ENCODE measurements at regions not wholly inside any gene's neighbourhood (a gene's known extent, or its start where the extent isn't known, plus 50 kb on each side); places are given as distances from the start of the nearest gene placed in this dataset. TPM values are rescaled to one million over a fixed set of nuclear protein-coding genes. Genes with fewer than 3 reads are reported as not detected.
A peak's percentile ranks its signal among the peaks of the same experiment; 100 is the strongest.

DNA sequence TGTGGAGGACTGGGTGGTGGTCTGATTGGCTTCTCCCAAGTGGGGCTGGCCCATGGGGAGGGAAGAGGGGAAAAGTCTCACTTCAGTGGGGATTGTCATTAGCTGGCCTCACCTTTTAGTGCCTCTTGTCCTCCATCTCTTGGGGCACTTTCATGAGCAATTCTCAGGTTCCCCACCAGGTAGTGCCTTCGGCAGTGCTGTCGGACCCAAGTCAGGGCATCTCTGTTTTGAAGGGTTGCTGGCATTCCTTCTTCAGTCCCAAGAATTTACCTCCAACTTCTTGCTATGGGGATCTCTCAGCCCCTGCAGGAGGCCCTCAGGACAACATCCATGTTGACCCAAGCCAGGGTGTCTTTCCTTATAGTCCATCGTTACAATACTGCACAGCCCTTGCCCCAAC lies 54.7 kb upstream of the F3 start:
- ChIA-PET CTCF (interaction anchor here (1.0 kb wide), 2 partner anchors 10 to 206 kb away, joined by 3 read pairs; no protein-coding TSS in a partner anchor), POLR2A (no interaction called here)
- H3K36me3 ChIP-seq (ENCODE audit: control insufficient read depth, insufficient read depth, low read length) = no peaks in the 10 kb centered on the region
- no peak for DNase-seq (ENCODE audit: low read depth)
- TF ChIP-seq, protein P1, sequence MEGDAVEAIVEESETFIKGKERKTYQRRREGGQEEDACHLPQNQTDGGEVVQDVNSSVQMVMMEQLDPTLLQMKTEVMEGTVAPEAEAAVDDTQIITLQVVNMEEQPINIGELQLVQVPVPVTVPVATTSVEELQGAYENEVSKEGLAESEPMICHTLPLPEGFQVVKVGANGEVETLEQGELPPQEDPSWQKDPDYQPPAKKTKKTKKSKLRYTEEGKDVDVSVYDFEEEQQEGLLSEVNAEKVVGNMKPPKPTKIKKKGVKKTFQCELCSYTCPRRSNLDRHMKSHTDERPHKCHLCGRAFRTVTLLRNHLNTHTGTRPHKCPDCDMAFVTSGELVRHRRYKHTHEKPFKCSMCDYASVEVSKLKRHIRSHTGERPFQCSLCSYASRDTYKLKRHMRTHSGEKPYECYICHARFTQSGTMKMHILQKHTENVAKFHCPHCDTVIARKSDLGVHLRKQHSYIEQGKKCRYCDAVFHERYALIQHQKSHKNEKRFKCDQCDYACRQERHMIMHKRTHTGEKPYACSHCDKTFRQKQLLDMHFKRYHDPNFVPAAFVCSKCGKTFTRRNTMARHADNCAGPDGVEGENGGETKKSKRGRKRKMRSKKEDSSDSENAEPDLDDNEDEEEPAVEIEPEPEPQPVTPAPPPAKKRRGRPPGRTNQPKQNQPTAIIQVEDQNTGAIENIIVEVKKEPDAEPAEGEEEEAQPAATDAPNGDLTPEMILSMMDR (IDR thresholded peaks at IDR 0.05; ENCODE audit: insufficient read depth, low read depth, low read length) = 0 out of 2 replicates have a peak, but pooled peaks have one; percentile 2
- H3K4me3 ChIP-seq (ENCODE audit: low read depth, low read length) = no peak overlapping the region
- H3K27me3 ChIP-seq (ENCODE audit: control insufficient read depth, insufficient read depth, low read length) = no peaks in the 10 kb centered on the region; the same call in 1 of the 2 replicates

- no peak for DNase-seq (ENCODE audit: low read depth)
- POLR2A ChIA-PET = no interaction called here
- Histone ChIP-seq H3K4me3 (ENCODE audit: low read depth, low read length) (no peak overlapping the region), H3K27me3 (ENCODE audit: control insufficient read depth, insufficient read depth, low read length) (no peaks in the 10 kb centered on the region; the same call in 1 of the 2 replicates), H3K36me3 (ENCODE audit: control insufficient read depth, insufficient read depth, low read length) (no peaks in the 10 kb centered on the region)
- TF ChIP-seq, protein P1 (IDR thresholded peaks at IDR 0.05; ENCODE audit: insufficient read depth, low read depth, low read length) = no peak
- CTCF ChIA-PET = interaction anchor here (0.6 to 1.0 kb wide), 3 partner anchors 9 to 207 kb away, joined by 3 read pairs; no protein-coding TSS in a partner anchor
Observed at GRCh38 chr1:94595658-94596057, 54.1 kb upstream of the F3 start.

GRCh38 chr1:94593611-94594010 lies 52.1 kb upstream of the F3 start:
- CTCF ChIA-PET = interaction anchor here (0.6 to 1.2 kb wide), 2 partner anchors 11 to 27 kb away, joined by 3 read pairs; no protein-coding TSS in a partner anchor
- Histone ChIP-seq H3K4me3 (ENCODE audit: low read depth, low read length) (no peak overlapping the region), H3K27me3 (ENCODE audit: control insufficient read depth, insufficient read depth, low read length) (no peaks in the 10 kb centered on the region), H3K36me3 (ENCODE audit: control insufficient read depth, insufficient read depth, low read length) (no peaks in the 10 kb centered on the region)
- DNase-seq (ENCODE audit: low read depth) = no peak
- POLR2A ChIA-PET = no interaction called here
- TF ChIP-seq, protein P1 (IDR thresholded peaks at IDR 0.05; ENCODE audit: insufficient read depth, low read depth, low read length) = no peak

DNA sequence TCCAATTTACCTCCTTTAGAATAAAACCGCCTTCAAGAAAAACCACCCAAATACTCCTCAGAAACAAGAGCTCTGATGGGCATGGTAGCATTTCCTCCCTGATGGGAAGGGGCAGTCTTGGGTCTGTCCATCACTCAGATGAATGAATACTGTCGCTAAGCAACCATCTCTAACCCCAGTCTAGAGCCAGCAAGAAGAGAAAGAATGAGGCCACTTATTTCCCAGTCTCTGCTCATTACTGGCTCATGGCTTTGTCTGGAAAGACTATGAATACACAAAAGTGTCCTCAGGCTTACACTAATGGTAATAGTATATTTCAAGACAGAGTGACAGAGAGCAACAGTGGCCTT lies 51.0 kb upstream of the F3 start:
- H3K4me3 ChIP-seq (ENCODE audit: low read depth, low read length) = no peak overlapping the region
- CTCF ChIA-PET = interaction anchor here (0.5 kb wide), 1 partner anchor 1519 kb away, joined by 3 read pairs; no protein-coding TSS in a partner anchor
- POLR2A ChIA-PET = no interaction called here

DNA sequence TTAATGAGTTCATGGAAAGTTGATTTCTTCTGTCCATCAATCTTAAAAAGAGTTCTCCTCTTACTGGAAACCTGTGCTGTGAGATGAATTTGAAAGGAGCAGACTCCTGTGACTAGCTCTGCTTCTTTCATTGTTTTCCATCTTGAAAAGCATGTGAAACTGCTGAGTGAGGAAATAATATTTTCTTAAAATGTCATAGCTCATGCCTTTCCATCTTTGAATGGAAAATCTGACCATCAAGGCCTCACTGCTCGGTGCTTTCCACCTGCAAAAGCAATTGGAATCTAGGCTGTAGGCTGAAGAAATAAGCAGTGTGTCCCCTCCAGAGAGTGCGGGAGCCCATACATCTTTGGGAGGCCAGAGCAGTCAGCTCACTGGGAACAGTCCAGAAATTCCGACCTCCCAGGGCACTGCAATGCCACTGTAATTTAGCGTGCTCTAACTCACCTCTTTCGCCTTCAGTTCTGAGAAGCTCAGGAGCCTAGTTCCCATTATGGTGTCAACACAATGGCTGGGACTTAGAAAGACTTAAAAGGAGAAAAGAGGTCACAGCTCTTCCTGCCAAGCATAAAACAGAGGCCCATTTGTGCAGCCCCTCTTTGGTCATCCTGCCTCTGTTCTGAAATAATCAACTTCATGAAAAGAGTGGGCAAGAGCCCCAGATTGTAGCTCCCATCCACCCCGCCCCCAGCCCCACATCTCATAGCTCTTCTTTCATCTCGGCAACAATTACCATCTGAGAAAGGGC lies 50.4 kb upstream of the F3 start:
- POLR2A ChIA-PET = no interaction called here

More for the DNA sequence above, 51.0 kb upstream of the F3 start:
- TF ChIP-seq, protein P1 (IDR thresholded peaks at IDR 0.05; ENCODE audit: insufficient read depth, low read depth, low read length) = no peak
- H3K27me3 ChIP-seq (ENCODE audit: control insufficient read depth, insufficient read depth, low read length) = no peaks in the 10 kb centered on the region
- no peak for DNase-seq (ENCODE audit: low read depth)
- no peaks in the 10 kb centered on the region for H3K36me3 ChIP-seq (ENCODE audit: control insufficient read depth, insufficient read depth, low read length)

More for the DNA sequence above, 50.4 kb upstream of the F3 start:
- CTCF ChIA-PET = interaction anchor here (0.5 kb wide), 1 partner anchor 1518 kb away, joined by 3 read pairs; no protein-coding TSS in a partner anchor
- H3K27me3 ChIP-seq (ENCODE audit: control insufficient read depth, insufficient read depth, low read length) = no peaks in the 10 kb centered on the region
- TF ChIP-seq, protein P1 (IDR thresholded peaks at IDR 0.05; ENCODE audit: insufficient read depth, low read depth, low read length) = no peak
- H3K4me3 ChIP-seq (ENCODE audit: low read depth, low read length) = no peak overlapping the region
- DNase-seq (ENCODE audit: low read depth) = no peak
- no peaks in the 10 kb centered on the region for H3K36me3 ChIP-seq (ENCODE audit: control insufficient read depth, insufficient read depth, low read length)

Small RNAs in the stretch of these regions (small RNA-seq; reads per million reads assigned to genes)
- not detected for gene MIR378G (ENCODE audit: insufficient read length, low read depth, low replicate concordance)

Measured in BJ (cell line).